OCI-LY3 (cell line): ENCODE measurements at regions not wholly inside any gene's neighbourhood (a gene's known extent, or its start where the extent isn't known, plus 50 kb on each side); places are given as distances from the start of the nearest gene placed in this dataset.
A peak's percentile ranks its signal among the peaks of the same experiment; 100 is the strongest.

Experiments
- H2AFZ ChIP-seq: fragments of 200-600, 300-600 bp; shearing (Covaris generic); 2 replicates; pipeline ENCODE4 v1.6.0; 2014; ENCODE audit warnings: antibody characterized with exemption, low read depth, low read length
- H3K27ac ChIP-seq: fragments of 200-600, 300-600 bp; sonication (generic); 2 replicates; pipeline ENCODE4 v1.5.1; 2014; ENCODE audit warnings: mild to moderate bottlenecking, low read length, moderate library complexity, mixed read lengths
- H3K27me3 ChIP-seq: fragments of 200-600, 300-600 bp; sonication (generic); 2 replicates; pipeline ENCODE4 v1.6.1; 2014; ENCODE audit warnings: low read depth, low read length, mixed read lengths
- H3K36me3 ChIP-seq: fragments of 200-600, 300-600 bp; sonication (generic); replicated peaks from 2 replicates; pipeline ENCODE3; 2014; ENCODE audit warnings: low read depth, low read length, mixed read lengths
- H3K4me1 ChIP-seq: fragments of 300-600, 200-600 bp; sonication (generic); 2 replicates; pipeline ENCODE4 v1.6.1; 2014; ENCODE audit warnings: low read length, mixed read lengths
- H3K4me2 ChIP-seq: fragments of 200-600, 300-600 bp; sonication (generic); 2 replicates; pipeline ENCODE4 v1.6.1; 2014; ENCODE audit warnings: low read length, mixed read lengths
- H3K4me3 ChIP-seq: fragments of 300-600, 200-600 bp; sonication (generic); 2 replicates; pipeline ENCODE4 v1.5.1; 2014; ENCODE audit warnings: antibody characterized with exemption, mild to moderate bottlenecking, low read length, moderate library complexity
- H3K79me2 ChIP-seq: fragments of 300-600, 200-600 bp; shearing (Covaris generic); 2 replicates; pipeline ENCODE4 v1.6.1; 2014; ENCODE audit warnings: mild to moderate bottlenecking, low read length, mixed read lengths
- H3K9ac ChIP-seq: fragments of 300-600, 200-600 bp; shearing (Covaris generic); 2 replicates; pipeline ENCODE4 v1.6.0; 2014; ENCODE audit warnings: mild to moderate bottlenecking, low read length, moderate library complexity
- H3K9me3 ChIP-seq: fragments of 200-600, 300-600 bp; shearing (Covaris generic); 2 replicates; pipeline ENCODE4 v1.6.1; 2014; ENCODE audit warnings: low read length, mixed read lengths; ENCODE audit not compliant: insufficient read depth
- H4K20me1 ChIP-seq: fragments of 200-600, 300-600 bp; sonication (generic); 2 replicates; pipeline ENCODE4 v1.6.1; 2016; ENCODE audit warnings: low read length, mixed read lengths; ENCODE audit not compliant: insufficient read depth
- EZH2phosphoT487 ChIP-seq: fragments of 200-600 bp; shearing (Covaris generic); IDR thresholded peaks from 2 replicates; pipeline ENCODE4 v1.6.1; 2018; ENCODE audit warnings: antibody characterized with exemption, mixed run types, low read depth
- TF ChIP-seq, protein P1 (sequence below): fragments of 200-600, 300-600 bp; sonication (generic); IDR thresholded peaks from 2 replicates; pipeline ENCODE4 v1.5.1; 2014; ENCODE audit warnings: antibody characterized with exemption, low read length, low read depth

DNA sequence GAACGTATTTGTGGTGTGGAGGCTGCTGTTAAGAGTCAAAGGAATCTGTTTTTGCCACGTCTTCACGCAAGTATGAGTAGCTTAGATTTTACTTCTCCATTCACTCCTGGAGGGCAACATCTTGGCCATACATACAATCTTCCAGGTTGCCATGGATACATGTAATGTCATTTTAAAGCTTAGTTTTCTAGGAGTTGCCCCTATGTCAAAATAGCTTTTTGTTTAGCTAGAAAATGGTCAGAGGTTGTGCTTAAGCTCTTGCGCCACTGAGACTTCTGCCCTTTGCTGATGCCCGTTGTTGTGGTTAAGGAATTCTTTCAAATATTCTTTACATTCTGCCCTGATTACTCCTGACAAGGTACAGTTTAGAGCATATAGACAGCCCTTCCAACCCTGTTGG lies 245.4 kb upstream of the TFPI start:
- Histone ChIP-seq H4K20me1 (no peaks in the 10 kb centered on the region), H3K9ac (no peak overlapping the region), H3K4me2 (no peak overlapping the region), H3K27me3 (no peaks in the 10 kb centered on the region), H3K4me1 (no peaks in the 10 kb centered on the region), H3K79me2 (no peaks in the 10 kb centered on the region), H3K27ac (no peak overlapping the region), H3K9me3 (no peaks in the 10 kb centered on the region), H2AFZ (no peak overlapping the region), H3K36me3 (no peaks in the 10 kb centered on the region), H3K4me3 (no peak overlapping the region)
- TF ChIP-seq EZH2phosphoT487: no peak
- TF ChIP-seq, protein P1, sequence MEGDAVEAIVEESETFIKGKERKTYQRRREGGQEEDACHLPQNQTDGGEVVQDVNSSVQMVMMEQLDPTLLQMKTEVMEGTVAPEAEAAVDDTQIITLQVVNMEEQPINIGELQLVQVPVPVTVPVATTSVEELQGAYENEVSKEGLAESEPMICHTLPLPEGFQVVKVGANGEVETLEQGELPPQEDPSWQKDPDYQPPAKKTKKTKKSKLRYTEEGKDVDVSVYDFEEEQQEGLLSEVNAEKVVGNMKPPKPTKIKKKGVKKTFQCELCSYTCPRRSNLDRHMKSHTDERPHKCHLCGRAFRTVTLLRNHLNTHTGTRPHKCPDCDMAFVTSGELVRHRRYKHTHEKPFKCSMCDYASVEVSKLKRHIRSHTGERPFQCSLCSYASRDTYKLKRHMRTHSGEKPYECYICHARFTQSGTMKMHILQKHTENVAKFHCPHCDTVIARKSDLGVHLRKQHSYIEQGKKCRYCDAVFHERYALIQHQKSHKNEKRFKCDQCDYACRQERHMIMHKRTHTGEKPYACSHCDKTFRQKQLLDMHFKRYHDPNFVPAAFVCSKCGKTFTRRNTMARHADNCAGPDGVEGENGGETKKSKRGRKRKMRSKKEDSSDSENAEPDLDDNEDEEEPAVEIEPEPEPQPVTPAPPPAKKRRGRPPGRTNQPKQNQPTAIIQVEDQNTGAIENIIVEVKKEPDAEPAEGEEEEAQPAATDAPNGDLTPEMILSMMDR: no peak

DNA sequence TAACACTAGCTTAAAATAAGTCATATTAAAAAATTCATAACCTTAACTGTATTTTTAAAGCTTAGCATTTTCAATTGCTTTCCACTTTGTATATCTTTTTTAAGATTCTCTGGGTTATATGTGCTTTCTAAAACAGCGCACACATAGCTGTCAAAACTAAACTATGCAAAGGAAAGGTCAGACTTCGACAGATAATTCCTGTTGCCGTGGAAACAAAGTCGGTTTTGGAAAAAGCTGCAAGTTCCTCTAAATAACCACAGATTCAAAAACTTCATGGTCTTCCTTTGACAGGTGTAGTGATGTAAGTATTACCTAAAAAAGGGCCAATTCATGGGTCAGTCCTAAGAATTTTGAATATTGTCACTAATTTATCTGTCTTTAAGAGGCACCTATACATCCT lies 249.6 kb upstream of the TFPI start:
- Histone ChIP-seq H3K9ac (no peak overlapping the region), H3K9me3 (no peaks in the 10 kb centered on the region), H3K4me1 (no peaks in the 10 kb centered on the region), H3K4me2 (no peak overlapping the region), H3K36me3 (no peaks in the 10 kb centered on the region), H2AFZ (no peak overlapping the region), H3K4me3 (no peak overlapping the region), H3K27ac (no peak overlapping the region), H3K27me3 (no peaks in the 10 kb centered on the region), H3K79me2 (no peaks in the 10 kb centered on the region), H4K20me1 (no peaks in the 10 kb centered on the region)
- TF ChIP-seq, protein P1: no peak
- no peak for TF ChIP-seq EZH2phosphoT487

DNA sequence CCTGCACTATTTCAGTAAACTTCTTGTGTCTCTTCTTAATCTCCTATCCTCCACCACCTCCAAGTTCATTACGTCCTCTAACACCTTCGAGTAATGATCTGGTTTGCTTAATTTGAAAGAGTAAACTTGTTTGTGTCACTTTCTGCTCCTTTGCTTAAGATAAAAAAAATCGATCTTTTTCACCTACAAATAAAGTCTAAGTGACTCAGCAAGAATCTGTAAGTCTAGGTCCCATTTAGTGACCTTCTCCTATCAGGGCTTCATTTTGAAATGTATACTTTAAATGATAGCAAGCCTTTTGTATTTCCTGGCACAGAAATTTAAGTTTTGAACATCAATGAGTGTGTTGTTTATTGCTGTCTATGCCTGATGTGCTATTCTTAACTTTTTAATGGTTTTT lies 260.9 kb upstream of the TFPI start:
- Histone ChIP-seq H4K20me1 (no peaks in the 10 kb centered on the region), H3K9me3 (0 out of 2 replicates have a peak, but pooled peaks cover 3% of the 10 kb centered on the region), H3K4me1 (no peaks in the 10 kb centered on the region), H3K27me3 (no peaks in the 10 kb centered on the region), H3K4me2 (no peak overlapping the region), H3K36me3 (no peaks in the 10 kb centered on the region), H3K27ac (no peak overlapping the region), H3K79me2 (no peaks in the 10 kb centered on the region), H2AFZ (peak overlapping the region; percentile 50; the same call in 1 of the 2 replicates), H3K4me3 (no peak overlapping the region), H3K9ac (no peak overlapping the region)
- TF ChIP-seq, protein P1: no peak
- no peak for TF ChIP-seq EZH2phosphoT487

DNA sequence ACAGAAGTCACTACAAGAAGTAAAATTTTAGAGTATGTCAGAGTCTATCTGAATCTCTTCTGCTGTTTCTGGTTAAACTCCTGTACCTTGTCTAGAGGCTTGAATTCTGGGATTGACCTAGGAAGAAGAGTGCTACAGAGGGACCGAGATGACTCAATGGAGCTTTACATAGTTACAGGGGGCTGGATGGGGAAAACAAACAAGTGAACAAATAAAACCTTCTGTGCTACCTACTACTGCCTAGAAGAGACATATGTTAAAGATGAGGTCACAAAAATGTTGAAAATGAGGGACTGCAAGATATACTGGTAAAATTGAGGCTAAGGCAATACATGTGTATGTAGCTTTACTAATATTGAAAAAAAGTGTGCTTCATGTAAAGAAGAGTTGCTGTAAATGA lies 265.4 kb upstream of the TFPI start:
- no peaks in the 10 kb centered on the region for H3K79me2 ChIP-seq
- H3K4me3 ChIP-seq: no peak overlapping the region
- no peak overlapping the region for H2AFZ ChIP-seq
- TF ChIP-seq EZH2phosphoT487: no peak
- TF ChIP-seq, protein P1: no peak
- no peak overlapping the region for H3K9ac ChIP-seq
- no peaks in the 10 kb centered on the region for H3K27me3 ChIP-seq
- no peaks in the 10 kb centered on the region for H3K4me1 ChIP-seq
- no peaks in the 10 kb centered on the region for H4K20me1 ChIP-seq
- H3K9me3 ChIP-seq: 0 out of 2 replicates have a peak, but pooled peaks cover 3% of the 10 kb centered on the region
- H3K36me3 ChIP-seq: no peaks in the 10 kb centered on the region
- H3K4me2 ChIP-seq: no peak overlapping the region
- no peak overlapping the region for H3K27ac ChIP-seq
